K562 (cell line): ENCODE measurements at regions not wholly inside any gene's neighbourhood (a gene's known extent, or its start where the extent isn't known, plus 50 kb on each side); places are given as distances from the start of the nearest gene placed in this dataset.
"Not testable (repeated sequence)": the region's sequence is repeated elsewhere in the genome, so short reads cannot be mapped to it uniquely, and the experiment has no call there.

Experiments used
- ATAC-seq: fragments of 200-7000 bp; cut with Tn5 transposase; 3 replicates; pipeline ENCODE4 v1.9.1; 2020; ENCODE audit warnings: moderate library complexity
- BruUV-seq: library from RNA; stranded (reverse); fragments of 400-500 nt; replicated peaks from 2 replicates; lab custom pipeline; 2021; lab: Mats Ljungman, UMichigan
- CTCF ChIA-PET: fragments of 300-600 bp; formaldehyde crosslinking; extraction: SDS; loops from one replicate; lab custom pipeline; 2021; ENCODE audit warnings: low intra/inter-chr PET ratio; lab: Yijun Ruan, JAX
- POLR2A ChIA-PET: fragments of 300-600, 350-650 bp; sonication (Branson Sonifier 250); formaldehyde crosslinking; extraction: SDS; loops from one replicate; lab custom pipeline; 2021; ENCODE audit warnings: antibody characterized with exemption, inconsistent platforms; lab: Yijun Ruan, JAX
- DNase-seq, 4 experiments: peaks; one replicate each; pipeline versions ENCODE4 v3.0.0 to v3.0.0-alpha.2; 2011 to 2018; ENCODE audit warnings: low spot score in 3 of 4, mixed read lengths in 3 of 4; ENCODE audit errors: extremely low read depth in 1 of 4
- FAIRE-seq: peaks from 2 replicates; lab custom pipeline; 2011; peaks lifted over from hg19 to GRCh38; lab: Jason Lieb, UNC
- H2AFZ ChIP-seq: 2 replicates; pipeline ENCODE4 v1.6.0; 2011; ENCODE audit warnings: low read depth, low read length, control low read depth, inconsistent platforms
- H3K27ac ChIP-seq: fragments of 200-600 bp; 3 replicates; pipeline ENCODE4 v1.8.0; 2011; ENCODE audit warnings: low read depth, mild to moderate bottlenecking, control low read depth, inconsistent platforms, low read length, moderate library complexity, mixed read lengths; ENCODE audit errors: extremely low read depth
- H3K27me3 ChIP-seq, 2 experiments: fragments of 300-600 bp in 1 of 2; 2 replicates in 1 of 2; 3 replicates in 1 of 2; pipeline versions ENCODE4 v1.6.0 to v1.8.0; 2011; ENCODE audit warnings: inconsistent platforms in 2 of 2, low read length in 2 of 2, mild to moderate bottlenecking in 1 of 2, mixed read lengths in 1 of 2, moderate library complexity in 1 of 2; ENCODE audit not compliant: control insufficient read depth in 2 of 2, insufficient read depth in 2 of 2
- H3K36me3 ChIP-seq: fragments of 300-600 bp; 3 replicates; pipeline ENCODE4 v1.8.0; 2011; ENCODE audit warnings: mild to moderate bottlenecking, low read length, inconsistent platforms; ENCODE audit not compliant: control insufficient read depth, insufficient read depth
- H3K4me1 ChIP-seq, 2 experiments: fragments of 200-600 bp in 1 of 2; replicated peaks in 1 of 2; 2 replicates in 1 of 2; 3 replicates in 1 of 2; pipeline versions ENCODE4 v1.5.1 to v1.8.0; 2011; ENCODE audit warnings: inconsistent platforms in 2 of 2, low read length in 2 of 2, mild to moderate bottlenecking in 1 of 2, mixed read lengths in 1 of 2, moderate library complexity in 1 of 2; ENCODE audit not compliant: control insufficient read depth in 2 of 2, insufficient read depth in 2 of 2
- H3K4me2 ChIP-seq: 2 replicates; pipeline ENCODE4 v1.6.1; 2011; ENCODE audit warnings: low read length, control low read depth, inconsistent platforms, mixed read lengths; ENCODE audit not compliant: insufficient read depth
- H3K4me3 ChIP-seq: fragments of 200-600 bp; sonication (generic), shearing (Covaris generic); 2 replicates; pipeline ENCODE4 v1.5.1; 2016; ENCODE audit warnings: control low read depth, inconsistent platforms
- H3K79me2 ChIP-seq: fragments of 200-600 bp; 3 replicates; pipeline ENCODE4 v1.8.0; 2011; ENCODE audit warnings: low read length, inconsistent platforms; ENCODE audit not compliant: control insufficient read depth, insufficient read depth
- H3K9ac ChIP-seq, 2 experiments: 2 replicates each; pipeline versions ENCODE4 v1.6.0 to v1.6.1; 2011; ENCODE audit warnings: low read depth in 2 of 2, low read length in 2 of 2, control low read depth in 1 of 2, inconsistent platforms in 1 of 2, mild to moderate bottlenecking in 1 of 2, mixed read lengths in 1 of 2; ENCODE audit not compliant: insufficient read depth in 1 of 2
- H3K9me1 ChIP-seq: one replicate; pipeline ENCODE4 v1.6.0; 2011; ENCODE audit warnings: inconsistent platforms, mild to moderate bottlenecking, low read length, moderate library complexity; ENCODE audit not compliant: control insufficient read depth, insufficient read depth
- H3K9me3 ChIP-seq: replicated peaks from 2 replicates; pipeline ENCODE4 v1.5.1; 2011; ENCODE audit warnings: low read depth, low read length, inconsistent platforms; ENCODE audit not compliant: control insufficient read depth, insufficient read depth
- H4K20me1 ChIP-seq: replicated peaks from 2 replicates; pipeline ENCODE4 v1.6.1; 2011; ENCODE audit warnings: low read length, inconsistent platforms, mixed read lengths; ENCODE audit not compliant: control insufficient read depth, insufficient read depth
- ESRRB ChIP-seq: fragments of 250-450 bp; sonication (Bioruptor Pico); IDR thresholded peaks from 2 replicates; pipeline ENCODE4 v1.5.0; 2020; ENCODE audit warnings: mild to moderate bottlenecking, moderate library complexity, borderline replicate concordance
- IRF2 ChIP-seq: sonication (generic); formaldehyde crosslinking; IDR thresholded peaks from 2 replicates; pipeline ENCODE4 v1.8.1; 2022; ENCODE audit warnings: mild to moderate bottlenecking, missing genetic modification reagents
- NFIX ChIP-seq: fragments of 250-450 bp; sonication (Bioruptor Pico); IDR thresholded peaks from 2 replicates; pipeline ENCODE4 v1.4.0; 2020; ENCODE audit warnings: low read depth, mild to moderate bottlenecking, moderate library complexity
- NR2C1 ChIP-seq, 2 experiments: fragments of 450-650 bp; IDR thresholded peaks; 2 replicates each; pipeline ENCODE4 v1.6.1; 2017; ENCODE audit warnings: mild to moderate bottlenecking in 2 of 2, antibody characterized with exemption in 1 of 2, inconsistent platforms in 1 of 2, missing compliant biosample characterization in 1 of 2, missing genetic modification characterization in 1 of 2
- NRF1 ChIP-seq, 2 experiments: fragments of 450-650 bp; IDR thresholded peaks in 1 of 2; conservative IDR thresholded peaks in 1 of 2; 2 replicates each; pipeline ENCODE4 v1.6.1; 2014; ENCODE audit warnings: mild to moderate bottlenecking in 2 of 2
- POLR2A ChIP-seq: fragments of 450-650 bp; conservative IDR thresholded peaks from 2 replicates; pipeline ENCODE4 v1.6.1; 2016
- POLR2H ChIP-seq: IDR thresholded peaks from 2 replicates; pipeline ENCODE4 v1.6.1; 2016; ENCODE audit warnings: missing genetic modification characterization, low read depth, mild to moderate bottlenecking, control low read depth, missing compliant biosample characterization, moderate library complexity
- RHOXF2B ChIP-seq: fragments of 250-450 bp; sonication (Bioruptor Pico); conservative IDR thresholded peaks from 2 replicates; pipeline ENCODE4 v1.5.1; 2021
- SPI1 ChIP-seq: IDR thresholded peaks from 2 replicates; pipeline ENCODE4 v1.6.1; 2011; ENCODE audit warnings: low read depth, low read length, control low read depth, borderline replicate concordance
- SRSF7 ChIP-seq: fragments of 200-400 bp; formaldehyde crosslinking; optimal IDR thresholded peaks from 2 replicates; pipeline ENCODE3; 2017; ENCODE audit warnings: mild to moderate bottlenecking, low read depth, low read length
- TAF1 ChIP-seq: IDR thresholded peaks from 2 replicates; pipeline ENCODE4 v1.6.1; 2011; ENCODE audit warnings: mild to moderate bottlenecking, low read length, moderate library complexity; ENCODE audit not compliant: insufficient read depth, control insufficient read depth, severe bottlenecking; ENCODE audit errors: extremely low read depth
- TCF7L2 ChIP-seq: fragments of 150-350 bp; IDR thresholded peaks from 2 replicates; pipeline ENCODE4 v1.6.1; 2016; ENCODE audit warnings: low read depth, mild to moderate bottlenecking, low read length, moderate library complexity
- ZFPM2 ChIP-seq: fragments of 250-450 bp; sonication (Bioruptor Pico); IDR thresholded peaks from 2 replicates; pipeline ENCODE4 v1.5.1; 2022; ENCODE audit warnings: mild to moderate bottlenecking
- ZNF133 ChIP-seq: fragments of 250-450 bp; sonication (Bioruptor Pico); IDR thresholded peaks from 2 replicates; pipeline ENCODE4 v1.4.0; 2020; ENCODE audit warnings: mild to moderate bottlenecking
- ZNF3 ChIP-seq: fragments of 250-450 bp; sonication (Bioruptor Pico); IDR thresholded peaks from 2 replicates; pipeline ENCODE4 v1.5.0; 2021; ENCODE audit warnings: mild to moderate bottlenecking, moderate library complexity
- whole genome bisulfite sequencing: fragments of 100-300 bp; shearing (Covaris generic); methylation state at CpG from one replicate; pipeline ENCODE4 v1.1.6; 2016; ENCODE audit warnings: low coverage, mixed read lengths; ENCODE audit not compliant: insufficient coverage; ENCODE audit errors: missing lambda C conversion rate; 5-methylcytosine and 5-hydroxymethylcytosine counted together
- in situ Hi-C: fragments of 300-500 bp; cut with MboI; formaldehyde crosslinking; loops from 4 replicates; pipeline ENCODE4 v1.15.0; 2018; ENCODE audit warnings: inconsistent platforms, mixed read lengths
- intact Hi-C: fragments of 100-400 bp; cut with micrococcal nuclease; formaldehyde crosslinking; loops from 2 replicates; pipeline ENCODE4 v1.14.2; 2022
- TF ChIP-seq, protein P1 (sequence below): sonication (generic); IDR thresholded peaks from 2 replicates; pipeline ENCODE4 v1.6.1; 2016
- TF ChIP-seq, protein P2 (sequence below): fragments of 250-450 bp; sonication (Bioruptor Pico); IDR thresholded peaks from 2 replicates; pipeline ENCODE4 v1.4.0; 2020

DNA sequence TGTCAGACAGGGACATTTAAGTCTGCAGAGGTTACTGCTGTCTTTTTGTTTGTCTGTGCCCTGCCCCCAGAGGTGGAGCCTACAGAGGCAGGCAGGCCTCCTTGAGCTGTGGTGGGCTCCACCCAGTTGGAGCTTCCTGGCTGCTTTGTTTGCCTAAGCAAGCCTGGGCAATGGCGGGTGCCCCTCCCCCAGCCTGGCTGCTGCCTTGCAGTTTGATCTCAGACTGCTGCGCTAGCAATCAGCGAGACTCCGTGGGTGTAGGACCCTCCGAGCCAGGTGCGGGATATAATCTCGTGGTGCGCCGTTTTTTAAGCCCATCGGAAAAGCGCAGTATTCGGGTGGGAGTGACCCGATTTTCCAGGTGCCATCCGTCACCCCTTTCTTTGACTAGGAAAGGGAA, 387.7 kb upstream of the ACTBL2 start:
- intact Hi-C loops, in situ Hi-C loops, H3K27ac ChIP-seq, FAIRE-seq, H3K4me2 ChIP-seq, H3K9me3 ChIP-seq, DNase-seq, BruUV-seq, H2AFZ ChIP-seq, H3K9ac ChIP-seq, H4K20me1 ChIP-seq, H3K9me1 ChIP-seq, ATAC-seq, H3K4me3 ChIP-seq, POLR2A ChIA-PET, H3K36me3 ChIP-seq, H3K79me2 ChIP-seq, H3K27me3 ChIP-seq, H3K4me1 ChIP-seq, CTCF ChIA-PET: not testable (repeated sequence)
- WGBS: 0% methylated on average over 1 of the region's 14 CpGs

DNA sequence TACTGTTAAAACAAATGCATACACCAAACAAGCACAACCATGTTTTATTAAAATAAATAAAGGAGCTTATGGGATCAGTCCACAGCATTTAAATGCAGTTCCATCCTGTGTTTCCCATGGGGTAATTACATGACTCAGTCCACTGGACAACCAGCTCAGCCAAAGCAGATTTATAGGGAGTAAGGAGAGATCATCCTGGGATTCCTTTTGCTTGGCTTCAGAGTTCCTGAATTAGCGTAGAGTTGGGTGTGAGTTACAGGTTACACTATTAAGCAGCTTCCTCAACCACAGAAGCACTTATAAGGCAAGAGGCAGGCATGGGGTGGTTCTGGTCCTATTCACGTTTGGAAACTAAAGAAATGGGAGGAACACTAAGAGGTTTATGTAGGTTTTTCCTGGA, 381.1 kb upstream of the ACTBL2 start:
- Histone ChIP-seq H3K9ac (no peak overlapping the region), H3K4me3 (no peak overlapping the region), H3K9me3 (no peaks in the 10 kb centered on the region), H3K27ac (no peak overlapping the region), H3K36me3 (no peaks in the 10 kb centered on the region), H3K4me2 (no peak overlapping the region), H4K20me1 (no peaks in the 10 kb centered on the region), H3K27me3 (no peaks in the 10 kb centered on the region), H3K4me1 (no peaks in the 10 kb centered on the region; a peak in 1 of 5 replicates), H2AFZ (no peak overlapping the region), H3K9me1 (no peaks in the 10 kb centered on the region), H3K79me2 (no peaks in the 10 kb centered on the region)
- CTCF ChIA-PET: no interaction called here
- no peak for ATAC-seq
- intact Hi-C loops (no loop called here), in situ Hi-C loops (no loop called here)
- FAIRE-seq: no peak
- POLR2A ChIA-PET: interaction anchor here (0.6 kb wide), 1 partner anchor 184 kb away, joined by 3 read pairs; no protein-coding TSS in a partner anchor
- no TSS peak for BruUV-seq
- WGBS: 9% methylated on average over 2 of the region's 2 CpGs
- DNase-seq: no peak
- TF ChIP-seq, protein P1, sequence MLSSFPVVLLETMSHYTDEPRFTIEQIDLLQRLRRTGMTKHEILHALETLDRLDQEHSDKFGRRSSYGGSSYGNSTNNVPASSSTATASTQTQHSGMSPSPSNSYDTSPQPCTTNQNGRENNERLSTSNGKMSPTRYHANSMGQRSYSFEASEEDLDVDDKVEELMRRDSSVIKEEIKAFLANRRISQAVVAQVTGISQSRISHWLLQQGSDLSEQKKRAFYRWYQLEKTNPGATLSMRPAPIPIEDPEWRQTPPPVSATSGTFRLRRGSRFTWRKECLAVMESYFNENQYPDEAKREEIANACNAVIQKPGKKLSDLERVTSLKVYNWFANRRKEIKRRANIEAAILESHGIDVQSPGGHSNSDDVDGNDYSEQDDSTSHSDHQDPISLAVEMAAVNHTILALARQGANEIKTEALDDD: no peak
- TF ChIP-seq TCF7L2 (no peak), NRF1 (conservative IDR thresholded peaks at IDR 0.05 in 1 of 2, IDR thresholded peaks at IDR 0.05 in 1 of 2) (no peak), ZNF133 (CRISPR knock-in tag) (no peak), NFIX (CRISPR knock-in tag) (no peak), TAF1 (no peak), ZNF3 (CRISPR knock-in tag) (no peak), POLR2A (no peak), SPI1 (no peak), IRF2 (no peak), RHOXF2B (no peak), NR2C1 (IDR thresholded peaks at IDR 0.05) (no peak), NR2C1 (tag; IDR thresholded peaks at IDR 0.05) (no peak), POLR2H (tag) (no peak), ZFPM2 (CRISPR knock-in tag) (no peak), ESRRB (CRISPR knock-in tag) (no peak), SRSF7 (no peak)
- TF ChIP-seq, protein P2, sequence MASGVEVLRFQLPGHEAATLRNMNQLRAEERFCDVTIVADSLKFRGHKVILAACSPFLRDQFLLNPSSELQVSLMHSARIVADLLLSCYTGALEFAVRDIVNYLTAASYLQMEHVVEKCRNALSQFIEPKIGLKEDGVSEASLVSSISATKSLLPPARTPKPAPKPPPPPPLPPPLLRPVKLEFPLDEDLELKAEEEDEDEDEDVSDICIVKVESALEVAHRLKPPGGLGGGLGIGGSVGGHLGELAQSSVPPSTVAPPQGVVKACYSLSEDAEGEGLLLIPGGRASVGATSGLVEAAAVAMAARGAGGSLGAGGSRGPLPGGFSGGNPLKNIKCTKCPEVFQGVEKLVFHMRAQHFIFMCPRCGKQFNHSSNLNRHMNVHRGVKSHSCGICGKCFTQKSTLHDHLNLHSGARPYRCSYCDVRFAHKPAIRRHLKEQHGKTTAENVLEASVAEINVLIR (CRISPR knock-in tag): no peak
